ENCODE measurements at regions not wholly inside any gene's neighbourhood (a gene's known extent, or its start where the extent isn't known, plus 50 kb on each side); places are given as distances from the start of the nearest gene placed in this dataset.

DNA sequence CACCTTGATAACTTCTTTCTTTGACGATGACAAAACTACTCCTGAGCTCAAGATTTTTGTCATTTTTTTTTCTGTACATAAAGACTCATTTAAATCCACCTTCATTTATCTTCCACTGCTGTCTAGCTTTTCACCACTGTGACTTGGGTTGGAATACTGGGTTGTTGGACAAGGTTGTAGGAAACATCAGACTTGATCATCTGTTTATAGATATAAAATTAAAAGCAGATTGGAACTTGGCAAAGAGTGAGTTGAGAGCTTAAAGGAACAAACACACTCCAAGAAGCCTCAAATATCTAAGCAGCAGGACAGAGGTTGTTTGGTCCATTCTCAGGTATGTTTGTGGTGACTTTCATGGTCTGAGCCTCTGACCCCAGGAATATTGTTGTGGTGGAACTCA lies 141.7 kb upstream of the NDN start:
- no peak for ATAC-seq (ENCODE audit: insufficient read depth, low FRiP score)

DNA sequence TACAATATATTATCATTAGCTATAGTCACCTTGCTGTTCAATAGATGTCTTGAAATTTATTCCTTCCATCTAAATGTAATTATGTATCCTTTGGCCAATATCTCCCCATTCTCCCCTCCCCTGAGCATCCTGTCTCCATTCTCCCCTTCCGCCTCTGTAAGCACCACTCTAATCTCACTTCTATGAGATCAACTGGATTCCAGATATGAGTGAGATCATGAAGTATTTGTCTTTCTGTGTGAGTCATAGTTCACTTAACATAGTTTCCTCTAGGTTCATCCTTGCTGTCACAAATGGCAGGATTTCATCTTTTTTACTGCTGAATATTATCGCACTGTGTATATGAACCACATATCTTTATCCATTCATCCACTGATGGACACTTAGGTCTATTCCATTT lies 148.8 kb upstream of the NDN start:
- no peak for DNase-seq
- H3K27me3 ChIP-seq (ENCODE audit: control insufficient read depth in 3 of 3, insufficient read depth in 3 of 3, low read length in 2 of 3) = no peaks in the 10 kb centered on the region
- H3K4me3 ChIP-seq = no peak overlapping the region
- no peak overlapping the region for H3K27ac ChIP-seq (ENCODE audit: low read depth in 1 of 2, low read length in 1 of 2)
- TF ChIP-seq, protein P1, sequence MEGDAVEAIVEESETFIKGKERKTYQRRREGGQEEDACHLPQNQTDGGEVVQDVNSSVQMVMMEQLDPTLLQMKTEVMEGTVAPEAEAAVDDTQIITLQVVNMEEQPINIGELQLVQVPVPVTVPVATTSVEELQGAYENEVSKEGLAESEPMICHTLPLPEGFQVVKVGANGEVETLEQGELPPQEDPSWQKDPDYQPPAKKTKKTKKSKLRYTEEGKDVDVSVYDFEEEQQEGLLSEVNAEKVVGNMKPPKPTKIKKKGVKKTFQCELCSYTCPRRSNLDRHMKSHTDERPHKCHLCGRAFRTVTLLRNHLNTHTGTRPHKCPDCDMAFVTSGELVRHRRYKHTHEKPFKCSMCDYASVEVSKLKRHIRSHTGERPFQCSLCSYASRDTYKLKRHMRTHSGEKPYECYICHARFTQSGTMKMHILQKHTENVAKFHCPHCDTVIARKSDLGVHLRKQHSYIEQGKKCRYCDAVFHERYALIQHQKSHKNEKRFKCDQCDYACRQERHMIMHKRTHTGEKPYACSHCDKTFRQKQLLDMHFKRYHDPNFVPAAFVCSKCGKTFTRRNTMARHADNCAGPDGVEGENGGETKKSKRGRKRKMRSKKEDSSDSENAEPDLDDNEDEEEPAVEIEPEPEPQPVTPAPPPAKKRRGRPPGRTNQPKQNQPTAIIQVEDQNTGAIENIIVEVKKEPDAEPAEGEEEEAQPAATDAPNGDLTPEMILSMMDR (IDR thresholded peaks at IDR 0.05; ENCODE audit: control extremely low read depth, extremely low read depth) = no peak
- no peaks in the 10 kb centered on the region for H3K4me1 ChIP-seq (ENCODE audit: control insufficient read depth in 5 of 5, insufficient read depth in 5 of 5, low read length in 5 of 5)
- no peak for ATAC-seq (ENCODE audit: insufficient read depth, low FRiP score)
- peaks cover 0 to 4% (median under 1%) of the 10 kb centered on the region in 4 donors for H3K9me3 ChIP-seq (ENCODE audit: control insufficient read depth in 4 of 4, insufficient read depth in 3 of 4, low read length in 3 of 4)
- H3K36me3 ChIP-seq (ENCODE audit: control insufficient read depth in 4 of 4, insufficient read depth in 4 of 4, low read length in 4 of 4) = no peaks in the 10 kb centered on the region
- H3K9ac ChIP-seq (ENCODE audit: insufficient read depth in 1 of 2, low read length in 2 of 2) = no peak overlapping the region
- WGBS, 2 donors = 82 to 91% methylated on average over 2 of the region's 2 CpGs

More for the DNA sequence above, 141.7 kb upstream of the NDN start:
- H3K9me3 ChIP-seq (ENCODE audit: control insufficient read depth in 4 of 4, insufficient read depth in 3 of 4, low read length in 3 of 4) = no peaks in the 10 kb centered on the region
- no peaks in the 10 kb centered on the region for H3K36me3 ChIP-seq (ENCODE audit: control insufficient read depth in 4 of 4, insufficient read depth in 4 of 4, low read length in 4 of 4)
- DNase-seq = peak in 1 of 3 donors; percentile 4
- no peak overlapping the region for H3K27ac ChIP-seq (ENCODE audit: low read depth in 1 of 2, low read length in 1 of 2)
- H3K27me3 ChIP-seq (ENCODE audit: control insufficient read depth in 3 of 3, insufficient read depth in 3 of 3, low read length in 2 of 3) = no peaks in the 10 kb centered on the region
- TF ChIP-seq, protein P1 (IDR thresholded peaks at IDR 0.05; ENCODE audit: control extremely low read depth, extremely low read depth) = no peak
- H3K4me1 ChIP-seq (ENCODE audit: control insufficient read depth in 5 of 5, insufficient read depth in 5 of 5, low read length in 5 of 5) = no peaks in the 10 kb centered on the region
- no peak overlapping the region for H3K4me3 ChIP-seq
- no peak overlapping the region for H3K9ac ChIP-seq (ENCODE audit: insufficient read depth in 1 of 2, low read length in 2 of 2)
- WGBS, 2 donors = 69 to 76% methylated on average over 1 of the region's 1 CpG

DNA sequence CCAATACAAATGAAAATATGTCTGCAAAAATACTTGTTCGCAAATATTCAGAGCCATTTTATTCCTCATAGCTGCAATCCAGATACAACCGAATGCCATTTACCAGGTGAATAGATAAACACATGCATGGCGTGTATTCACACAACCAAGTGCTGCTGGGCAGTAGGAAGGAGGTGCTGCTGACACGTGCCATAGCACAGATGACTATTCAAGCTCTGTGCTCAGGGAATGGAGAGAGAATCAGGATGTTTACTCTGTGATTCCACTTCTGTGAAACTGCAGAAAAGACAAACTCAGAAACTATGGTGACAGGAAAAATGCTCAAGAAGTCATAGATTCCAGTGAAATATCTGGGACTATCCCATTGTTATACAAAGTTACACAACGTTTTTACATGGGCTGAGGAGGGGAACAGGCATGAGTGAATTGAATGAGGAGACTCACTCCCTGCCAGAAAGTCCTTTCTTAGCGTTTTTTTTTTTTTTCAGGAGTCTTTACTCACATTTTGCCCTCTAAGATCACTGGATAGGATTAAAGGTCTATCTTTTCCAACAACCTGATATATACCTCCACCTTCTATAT lies 152.9 kb upstream of the NDN start:
- Histone ChIP-seq H3K9me3 (ENCODE audit: control insufficient read depth in 4 of 4, insufficient read depth in 3 of 4, low read length in 3 of 4) (peaks cover 0 to 6% (median 3%) of the 10 kb centered on the region in 4 donors), H3K4me1 (ENCODE audit: control insufficient read depth in 5 of 5, insufficient read depth in 5 of 5, low read length in 5 of 5) (no peaks in the 10 kb centered on the region), H3K9ac (ENCODE audit: insufficient read depth in 1 of 2, low read length in 2 of 2) (no peak overlapping the region), H3K27ac (ENCODE audit: low read depth in 1 of 2, low read length in 1 of 2) (no peak overlapping the region), H3K27me3 (ENCODE audit: control insufficient read depth in 3 of 3, insufficient read depth in 3 of 3, low read length in 2 of 3) (no peaks in the 10 kb centered on the region), H3K4me3 (no peak overlapping the region), H3K36me3 (ENCODE audit: control insufficient read depth in 4 of 4, insufficient read depth in 4 of 4, low read length in 4 of 4) (no peaks in the 10 kb centered on the region)
- WGBS, 2 donors = 45 to 51% methylated on average over 6 of the region's 6 CpGs
- no peak for DNase-seq
- TF ChIP-seq, protein P1 (IDR thresholded peaks at IDR 0.05; ENCODE audit: control extremely low read depth, extremely low read depth) = no peak
- ATAC-seq (ENCODE audit: insufficient read depth, low FRiP score) = no peak

DNA sequence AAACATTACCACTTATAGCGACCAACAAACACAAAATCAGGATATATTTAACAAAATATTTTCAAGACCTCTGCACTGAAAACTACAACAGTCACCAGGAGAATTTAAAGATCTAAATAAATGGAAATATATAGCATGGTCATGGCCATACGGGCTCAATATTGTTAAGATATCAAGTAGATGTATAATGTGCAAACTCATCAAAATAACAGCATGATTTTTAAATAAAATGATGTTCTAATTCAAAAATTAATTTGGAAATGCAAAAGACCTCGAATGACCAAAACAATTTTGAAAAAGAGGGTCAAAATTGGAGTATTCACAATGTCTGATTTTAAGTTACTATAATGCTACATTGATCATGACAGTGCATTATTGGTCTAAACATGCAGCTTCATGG lies 159.1 kb upstream of the NDN start:
- WGBS, 2 donors = 37% methylated on average over 3 of the region's 3 CpGs
- DNase-seq (no peak), ATAC-seq (ENCODE audit: insufficient read depth, low FRiP score) (no peak)
- Histone ChIP-seq H3K4me3 (no peak overlapping the region), H3K27me3 (ENCODE audit: control insufficient read depth in 3 of 3, insufficient read depth in 3 of 3, low read length in 2 of 3) (no peaks in the 10 kb centered on the region), H3K27ac (ENCODE audit: low read depth in 1 of 2, low read length in 1 of 2) (no peak overlapping the region), H3K36me3 (ENCODE audit: control insufficient read depth in 4 of 4, insufficient read depth in 4 of 4, low read length in 4 of 4) (no peaks in the 10 kb centered on the region), H3K9ac (ENCODE audit: insufficient read depth in 1 of 2, low read length in 2 of 2) (no peak overlapping the region), H3K9me3 (ENCODE audit: control insufficient read depth in 4 of 4, insufficient read depth in 3 of 4, low read length in 3 of 4) (peaks cover 0 to 3% (median 3%) of the 10 kb centered on the region in 4 donors), H3K4me1 (ENCODE audit: control insufficient read depth in 5 of 5, insufficient read depth in 5 of 5, low read length in 5 of 5) (no peaks in the 10 kb centered on the region)
- TF ChIP-seq, protein P1 (IDR thresholded peaks at IDR 0.05; ENCODE audit: control extremely low read depth, extremely low read depth) = no peak
